ENCODE measurements at regions not wholly inside any gene's neighbourhood (a gene's known extent, or its start where the extent isn't known, plus 50 kb on each side); places are given as distances from the start of the nearest gene placed in this dataset.

GRCh38 chr10:4775808-4776207 is 50.2 kb upstream of the AKR1E2 start:
- no peak for DNase-seq

- DNase-seq, result no peak
Measured at GRCh38 chr10:4772202-4772570, 53.8 kb upstream of the AKR1E2 start.

- DNase-seq, result no peak
Measured at GRCh38 chr10:4771554-4772201, 54.3 kb upstream of the AKR1E2 start.

GRCh38 chr10:4770801-4771553 is 55.0 kb upstream of the AKR1E2 start:
- peak in 1 of 2 donors; percentile 51 for DNase-seq

GRCh38 chr10:4768416-4768815 is 57.6 kb upstream of the AKR1E2 start:
- DNase-seq, result no peak

- no peak for DNase-seq
Measured at GRCh38 chr10:4767033-4767814, 58.8 kb upstream of the AKR1E2 start.

- no peak for DNase-seq
Measured at GRCh38 chr10:4766454-4766853, 59.6 kb upstream of the AKR1E2 start.

- DNase-seq, result no peak
Measured at GRCh38 chr10:4765428-4765827, 60.6 kb upstream of the AKR1E2 start.

GRCh38 chr10:4763960-4764428 is 62.0 kb upstream of the AKR1E2 start:
- no peak for DNase-seq

GRCh38 chr10:4763513-4763912 is 62.5 kb upstream of the AKR1E2 start:
- DNase-seq, result no peak

GRCh38 chr10:4758256-4758655 is 67.8 kb upstream of the AKR1E2 start:
- DNase-seq, result no peak

- DNase-seq, result no peak
Measured at GRCh38 chr10:4755286-4755989, 70.6 kb upstream of the AKR1E2 start.

GRCh38 chr10:4754143-4754542 is 71.9 kb upstream of the AKR1E2 start:
- no peak for DNase-seq

GRCh38 chr10:4751211-4751610 is 74.8 kb upstream of the AKR1E2 start:
- no peak for DNase-seq

- no peak for DNase-seq
Measured at GRCh38 chr10:4749271-4749574, 76.8 kb upstream of the AKR1E2 start.

- no peak for DNase-seq
Measured at GRCh38 chr10:4748491-4749270, 77.3 kb upstream of the AKR1E2 start.

- DNase-seq, result no peak
Measured at GRCh38 chr10:4742217-4742616, 83.8 kb upstream of the AKR1E2 start.

GRCh38 chr10:4740471-4740870 is 85.5 kb upstream of the AKR1E2 start:
- DNase-seq, result no peak

GRCh38 chr10:4736608-4737007 is 89.4 kb upstream of the AKR1E2 start:
- DNase-seq, result no peak

GRCh38 chr10:4736183-4736582 is 89.8 kb upstream of the AKR1E2 start:
- DNase-seq, result no peak

- DNase-seq, result no peak
Measured at GRCh38 chr10:4733843-4734224, 92.2 kb upstream of the AKR1E2 start.

- DNase-seq, result no peak
Measured at GRCh38 chr10:4733150-4733842, 92.7 kb upstream of the AKR1E2 start.

Data from bone marrow (tissue), 2 donors.